A673 (cell line): ENCODE measurements at regions not wholly inside any gene's neighbourhood (a gene's known extent, or its start where the extent isn't known, plus 50 kb on each side); places are given as distances from the start of the nearest gene placed in this dataset.

ENCODE experiments used
- BruUV-seq: library from RNA; stranded (reverse); fragments of 400-500 nt; replicated peaks from 2 replicates; lab custom pipeline; 2021; lab: Mats Ljungman, UMichigan
- CTCF ChIA-PET: fragments of 300-600 bp; sonication (Branson Sonifier 250); formaldehyde crosslinking; loops from one replicate; lab custom pipeline; 2022; ENCODE audit warnings: antibody characterized with exemption; lab: Charles Lee
- POLR2A ChIA-PET: fragments of 300-600 bp; sonication (Branson Sonifier 250); formaldehyde crosslinking; loops from one replicate; lab custom pipeline; 2022; ENCODE audit warnings: antibody characterized with exemption; ENCODE audit not compliant: low non-redundant PET; lab: Charles Lee
- DNase-seq: peaks from one replicate; pipeline ENCODE4 v3.0.0-alpha.2; 2015; ENCODE audit warnings: low spot score
- H3K27ac ChIP-seq: fragments of 200-600 bp; sonication (generic); 2 replicates; pipeline ENCODE4 v1.5.1; 2016; ENCODE audit warnings: mixed run types, low read depth, mild to moderate bottlenecking, mixed read lengths, antibody characterized with exemption, low read length; ENCODE audit not compliant: poor library complexity, severe bottlenecking
- H3K27me3 ChIP-seq: fragments of 200-600 bp; sonication (generic); replicated peaks from 2 replicates; pipeline ENCODE4 v1.6.1; 2017; ENCODE audit warnings: mixed run types, low read depth, mild to moderate bottlenecking, mixed read lengths, antibody characterized with exemption, low read length; ENCODE audit not compliant: insufficient read depth, poor library complexity
- H3K36me3 ChIP-seq: fragments of 200-600 bp; sonication (generic); 2 replicates; pipeline ENCODE4 v1.6.1; 2016; ENCODE audit warnings: mixed run types, mild to moderate bottlenecking, mixed read lengths, antibody characterized with exemption, low read length; ENCODE audit not compliant: insufficient read depth, poor library complexity, severe bottlenecking
- H3K4me1 ChIP-seq: fragments of 200-600 bp; sonication (generic); 2 replicates; pipeline ENCODE4 v1.6.1; 2017; ENCODE audit warnings: mixed run types, mild to moderate bottlenecking, mixed read lengths, antibody characterized with exemption, low read length; ENCODE audit not compliant: insufficient read depth, poor library complexity, severe bottlenecking
- H3K4me3 ChIP-seq: fragments of 200-600 bp; sonication (generic); 2 replicates; pipeline ENCODE4 v1.5.1; 2016; ENCODE audit warnings: low read depth, mixed run types, mild to moderate bottlenecking, mixed read lengths, low read length; ENCODE audit not compliant: poor library complexity, severe bottlenecking
- H3K9me3 ChIP-seq: fragments of 200-600 bp; sonication (generic); 2 replicates; pipeline ENCODE4 v1.6.1; 2016; ENCODE audit warnings: mixed run types, low read depth, mild to moderate bottlenecking, mixed read lengths, antibody characterized with exemption, low read length; ENCODE audit not compliant: poor library complexity, severe bottlenecking
- CTCF ChIP-seq: fragments of 300-800, 200-600 bp; sonication (generic); conservative IDR thresholded peaks from 2 replicates; pipeline ENCODE4 v1.5.1; 2017; ENCODE audit warnings: low read depth, mild to moderate bottlenecking, antibody characterized with exemption, low read length, moderate library complexity, mixed read lengths
- EZH2 ChIP-seq: fragments of 200-600 bp; sonication (generic); IDR thresholded peaks from 2 replicates; pipeline ENCODE4 v1.6.1; 2017; ENCODE audit warnings: borderline replicate concordance, low read depth, mild to moderate bottlenecking, mixed read lengths, antibody characterized with exemption, low read length; ENCODE audit not compliant: poor library complexity, severe bottlenecking
- intact Hi-C: fragments of 100-400 bp; cut with micrococcal nuclease; formaldehyde crosslinking; loops from one replicate; pipeline ENCODE4 v1.10.0; 2022; ENCODE audit not compliant: unreplicated experiment

- Histone ChIP-seq H3K27me3 (no peaks in the 10 kb centered on the region), H3K27ac (no peak overlapping the region), H3K9me3 (no peaks in the 10 kb centered on the region), H3K4me1 (no peaks in the 10 kb centered on the region), H3K4me3 (no peak overlapping the region), H3K36me3 (no peaks in the 10 kb centered on the region)
- POLR2A ChIA-PET = no interaction called here
- TF ChIP-seq CTCF (no peak), EZH2 (no peak)
- BruUV-seq = no TSS peak
- intact Hi-C loops = no loop called here
- CTCF ChIA-PET = no interaction called here
- no peak for DNase-seq
Measured at GRCh38 chr2:17336458-17336857, 181.8 kb downstream of the RAD51AP2 start.

DNA sequence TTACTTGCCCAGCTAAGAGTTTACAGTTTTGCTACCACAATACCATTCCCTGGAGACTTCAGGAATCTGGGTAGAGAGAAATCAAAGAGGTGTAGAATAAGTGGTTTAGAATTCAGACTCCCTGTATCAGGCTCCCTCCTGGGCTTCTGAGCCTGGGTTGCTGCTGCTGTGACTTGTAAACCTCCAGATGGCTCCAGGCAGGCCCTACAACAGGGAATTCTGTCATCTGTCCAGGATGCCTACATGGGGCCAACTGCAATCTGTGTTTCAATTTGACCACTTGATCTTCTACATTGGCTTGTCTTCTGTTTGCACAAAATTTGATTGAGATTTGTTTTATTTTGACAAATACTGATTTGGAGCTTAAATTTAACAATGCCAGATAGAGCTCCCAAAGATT is 183.9 kb downstream of the RAD51AP2 start:
- Histone ChIP-seq H3K4me3 (no peak overlapping the region), H3K27me3 (no peaks in the 10 kb centered on the region), H3K9me3 (no peaks in the 10 kb centered on the region), H3K36me3 (no peaks in the 10 kb centered on the region), H3K27ac (no peak overlapping the region), H3K4me1 (no peaks in the 10 kb centered on the region)
- intact Hi-C loops = no loop called here
- no peak for DNase-seq
- TF ChIP-seq EZH2 (no peak), CTCF (no peak)
- no TSS peak for BruUV-seq
- ChIA-PET POLR2A (no interaction called here), CTCF (no interaction called here)

DNA sequence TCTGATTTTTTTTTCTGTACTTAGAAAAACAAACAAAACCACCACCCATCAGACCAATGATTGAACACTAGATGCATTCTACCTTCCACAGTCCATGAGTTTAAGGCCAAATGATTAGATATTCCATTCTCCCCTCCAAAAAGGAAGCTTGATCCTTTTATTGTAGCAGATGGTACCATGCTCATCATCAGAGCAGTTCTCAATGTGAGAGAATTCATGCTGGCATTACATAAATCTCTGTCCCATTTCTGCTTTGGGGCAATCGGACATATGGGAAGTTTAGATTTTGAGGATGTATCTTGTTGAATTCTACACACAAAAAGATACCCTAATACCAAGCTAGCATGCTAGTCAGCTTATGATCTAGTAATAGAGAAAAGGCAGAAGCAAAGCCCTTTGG is 186.6 kb downstream of the RAD51AP2 start:
- no peaks in the 10 kb centered on the region for H3K9me3 ChIP-seq
- no peaks in the 10 kb centered on the region for H3K4me1 ChIP-seq
- BruUV-seq = no TSS peak
- POLR2A ChIA-PET = no interaction called here
- no peak overlapping the region for H3K4me3 ChIP-seq
- intact Hi-C loops = no loop called here
- H3K27me3 ChIP-seq = no peaks in the 10 kb centered on the region
- H3K36me3 ChIP-seq = no peaks in the 10 kb centered on the region
- CTCF ChIA-PET = no interaction called here
- TF ChIP-seq CTCF (no peak), EZH2 (no peak)
- no peak for DNase-seq
- H3K27ac ChIP-seq = no peak overlapping the region
